GM12878 (cell line): ENCODE measurements at regions not wholly inside any gene's neighbourhood (a gene's known extent, or its start where the extent isn't known, plus 50 kb on each side); places are given as distances from the start of the nearest gene placed in this dataset.

ENCODE experiments used
- EZH2 ChIP-seq: IDR thresholded peaks from 2 replicates; pipeline ENCODE4 v1.6.1; 2012; ENCODE audit warnings: low read depth, mild to moderate bottlenecking, control low read depth, inconsistent platforms, low read length, borderline replicate concordance; ENCODE audit not compliant: control insufficient read depth
- FOXK2 ChIP-seq: fragments of 450-650 bp; IDR thresholded peaks from 2 replicates; pipeline ENCODE4 v1.6.1; 2017; ENCODE audit warnings: mild to moderate bottlenecking, moderate library complexity
- NR2C1 ChIP-seq: fragments of 450-650 bp; IDR thresholded peaks from 2 replicates; pipeline ENCODE4 v1.6.1; 2017; ENCODE audit warnings: antibody characterized with exemption, mild to moderate bottlenecking, moderate library complexity
- POLR2A ChIP-seq: IDR thresholded peaks from 2 replicates; pipeline ENCODE4 v1.6.1; 2011; ENCODE audit warnings: low read depth, mild to moderate bottlenecking, low read length
- TF ChIP-seq, protein P1 (sequence below), 3 experiments: IDR thresholded peaks in 2 of 3; conservative IDR thresholded peaks in 1 of 3; 2 replicates each; pipeline ENCODE4 v1.5.1; 2011; ENCODE audit warnings: low read depth in 3 of 3, low read length in 3 of 3, mild to moderate bottlenecking in 3 of 3, control low read depth in 2 of 3, moderate library complexity in 2 of 3, inconsistent platforms in 1 of 3, mixed read lengths in 1 of 3; ENCODE audit not compliant: control insufficient read depth in 2 of 3, insufficient read depth in 1 of 3; ENCODE audit errors: extremely low read depth in 1 of 3
- TF ChIP-seq, protein P2 (sequence below): fragments of 450-650 bp; IDR thresholded peaks from 2 replicates; pipeline ENCODE4 v1.6.1; 2017; ENCODE audit warnings: mild to moderate bottlenecking, low read depth, inconsistent platforms; ENCODE audit not compliant: poor library complexity, severe bottlenecking

DNA sequence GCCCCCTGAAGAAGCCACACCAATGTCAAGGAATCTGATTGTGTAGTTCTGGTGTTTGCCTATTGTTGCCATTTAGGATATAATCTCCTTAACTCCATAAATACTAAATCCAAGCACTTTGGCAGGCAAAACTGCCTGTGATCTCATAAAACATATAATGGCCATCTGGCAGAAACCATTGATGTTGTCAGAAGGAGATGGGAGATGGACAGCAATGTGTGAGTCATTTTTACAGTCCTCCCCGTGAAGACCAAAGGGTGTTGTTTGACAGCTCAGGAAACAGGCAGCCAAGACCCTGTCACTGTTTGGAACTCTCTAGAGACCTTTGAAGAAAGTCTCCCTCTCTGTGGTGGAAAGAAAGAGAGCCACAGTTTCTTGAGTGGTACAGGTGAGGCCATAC lies 454.1 kb downstream of the HS3ST3B1 start:
- no peak for TF ChIP-seq NR2C1
- no peak for TF ChIP-seq FOXK2
- TF ChIP-seq, protein P1, sequence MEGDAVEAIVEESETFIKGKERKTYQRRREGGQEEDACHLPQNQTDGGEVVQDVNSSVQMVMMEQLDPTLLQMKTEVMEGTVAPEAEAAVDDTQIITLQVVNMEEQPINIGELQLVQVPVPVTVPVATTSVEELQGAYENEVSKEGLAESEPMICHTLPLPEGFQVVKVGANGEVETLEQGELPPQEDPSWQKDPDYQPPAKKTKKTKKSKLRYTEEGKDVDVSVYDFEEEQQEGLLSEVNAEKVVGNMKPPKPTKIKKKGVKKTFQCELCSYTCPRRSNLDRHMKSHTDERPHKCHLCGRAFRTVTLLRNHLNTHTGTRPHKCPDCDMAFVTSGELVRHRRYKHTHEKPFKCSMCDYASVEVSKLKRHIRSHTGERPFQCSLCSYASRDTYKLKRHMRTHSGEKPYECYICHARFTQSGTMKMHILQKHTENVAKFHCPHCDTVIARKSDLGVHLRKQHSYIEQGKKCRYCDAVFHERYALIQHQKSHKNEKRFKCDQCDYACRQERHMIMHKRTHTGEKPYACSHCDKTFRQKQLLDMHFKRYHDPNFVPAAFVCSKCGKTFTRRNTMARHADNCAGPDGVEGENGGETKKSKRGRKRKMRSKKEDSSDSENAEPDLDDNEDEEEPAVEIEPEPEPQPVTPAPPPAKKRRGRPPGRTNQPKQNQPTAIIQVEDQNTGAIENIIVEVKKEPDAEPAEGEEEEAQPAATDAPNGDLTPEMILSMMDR (IDR thresholded peaks at IDR 0.05 in 2 of 3, conservative IDR thresholded peaks at IDR 0.05 in 1 of 3; ENCODE audit: control insufficient read depth in 2 of 3, extremely low read depth in 1 of 3, insufficient read depth in 1 of 3, low read depth in 3 of 3, low read length in 3 of 3): no peak
- no peak for TF ChIP-seq EZH2
- no peak for TF ChIP-seq POLR2A
- TF ChIP-seq, protein P2, sequence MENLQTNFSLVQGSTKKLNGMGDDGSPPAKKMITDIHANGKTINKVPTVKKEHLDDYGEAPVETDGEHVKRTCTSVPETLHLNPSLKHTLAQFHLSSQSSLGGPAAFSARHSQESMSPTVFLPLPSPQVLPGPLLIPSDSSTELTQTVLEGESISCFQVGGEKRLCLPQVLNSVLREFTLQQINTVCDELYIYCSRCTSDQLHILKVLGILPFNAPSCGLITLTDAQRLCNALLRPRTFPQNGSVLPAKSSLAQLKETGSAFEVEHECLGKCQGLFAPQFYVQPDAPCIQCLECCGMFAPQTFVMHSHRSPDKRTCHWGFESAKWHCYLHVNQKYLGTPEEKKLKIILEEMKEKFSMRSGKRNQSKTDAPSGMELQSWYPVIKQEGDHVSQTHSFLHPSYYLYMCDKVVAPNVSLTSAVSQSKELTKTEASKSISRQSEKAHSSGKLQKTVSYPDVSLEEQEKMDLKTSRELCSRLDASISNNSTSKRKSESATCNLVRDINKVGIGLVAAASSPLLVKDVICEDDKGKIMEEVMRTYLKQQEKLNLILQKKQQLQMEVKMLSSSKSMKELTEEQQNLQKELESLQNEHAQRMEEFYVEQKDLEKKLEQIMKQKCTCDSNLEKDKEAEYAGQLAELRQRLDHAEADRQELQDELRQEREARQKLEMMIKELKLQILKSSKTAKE: no peak
